HG02759 (cell line): ENCODE measurements at regions not wholly inside any gene's neighbourhood (a gene's known extent, or its start where the extent isn't known, plus 50 kb on each side); places are given as distances from the start of the nearest gene placed in this dataset.
"Not testable (repeated sequence)": the region's sequence is repeated elsewhere in the genome, so short reads cannot be mapped to it uniquely, and the experiment has no call there.

Source experiments
- ATAC-seq: cut with Tn5 transposase; IDR thresholded peaks from one replicate; pipeline ENCODE4 v1.9.1; 2021; ENCODE audit warnings: mild to moderate bottlenecking, moderate library complexity; ENCODE audit not compliant: unreplicated experiment

GRCh38 chr6:16041327-16041726 lies 87.6 kb upstream of the MYLIP start:
- ATAC-seq, result no peak

- no peak for ATAC-seq
Measured at GRCh38 chr6:16040628-16040974, 88.3 kb upstream of the MYLIP start.

DNA sequence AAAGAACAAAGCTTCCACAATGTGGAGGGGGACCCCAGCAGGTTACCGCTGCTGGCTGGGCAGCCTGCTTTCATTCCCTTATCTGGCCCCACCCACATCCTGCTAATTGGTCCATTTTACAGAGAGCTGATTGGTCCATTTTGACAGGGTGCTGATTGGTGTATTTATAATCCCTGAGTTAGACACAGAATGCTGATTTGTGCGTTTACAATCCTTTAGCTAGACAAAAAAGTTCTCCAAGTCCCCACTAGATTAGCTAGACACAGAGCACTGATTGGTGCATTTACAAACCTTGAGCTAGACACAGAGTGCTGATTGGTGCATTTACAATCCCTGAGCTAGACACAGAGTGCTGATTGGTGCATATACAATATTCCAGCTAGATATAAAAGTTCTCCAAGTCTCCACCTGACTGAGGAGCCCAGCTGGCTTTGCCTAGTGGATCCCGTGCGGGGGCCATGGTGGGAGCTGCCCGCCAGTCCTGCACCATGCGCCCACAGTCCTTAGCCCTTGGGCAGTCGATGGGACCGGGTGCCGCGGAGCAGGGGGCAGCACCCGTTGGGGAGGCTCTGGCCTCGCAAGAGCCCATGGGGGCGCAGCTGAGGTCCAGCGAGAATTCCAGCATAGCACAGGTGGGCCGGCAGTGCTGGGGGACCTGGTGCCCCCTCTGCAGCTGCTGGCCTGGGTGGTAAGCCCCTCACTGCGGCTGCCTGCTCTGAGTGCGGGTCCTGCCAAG lies 88.8 kb upstream of the MYLIP start:
- not testable (repeated sequence) for ATAC-seq

GRCh38 chr6:16038938-16039337 lies 89.9 kb upstream of the MYLIP start:
- ATAC-seq, result no peak

- no peak for ATAC-seq
Measured at GRCh38 chr6:16035488-16036080, 93.3 kb upstream of the MYLIP start.

- ATAC-seq, result no peak
Measured at GRCh38 chr6:16033214-16033613, 95.7 kb upstream of the MYLIP start.

GRCh38 chr6:16031278-16031981 lies 97.5 kb upstream of the MYLIP start:
- ATAC-seq, result no peak

GRCh38 chr6:16028966-16029365 lies 99.9 kb upstream of the MYLIP start:
- ATAC-seq, result no peak

- no peak for ATAC-seq
Measured at GRCh38 chr6:16020259-16020658, 108.6 kb upstream of the MYLIP start.

DNA sequence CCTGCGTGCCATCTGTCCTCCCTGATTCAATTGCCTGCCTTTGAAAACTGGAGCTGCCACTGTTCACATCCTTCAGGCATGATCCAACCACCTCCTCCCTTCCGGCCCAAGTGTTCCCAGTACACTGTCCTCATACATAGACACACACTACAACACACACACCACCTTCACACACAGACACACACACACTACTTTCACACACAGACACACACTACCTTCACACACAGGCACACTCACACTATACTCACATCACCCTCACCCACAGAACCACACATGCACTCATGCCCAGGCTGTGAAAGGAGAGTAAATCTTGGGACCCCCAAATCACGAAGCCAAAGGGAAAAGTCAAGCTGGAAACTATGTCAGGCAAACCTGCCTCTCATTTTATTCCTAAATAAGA lies 109.4 kb upstream of the MYLIP start:
- no peak for ATAC-seq

GRCh38 chr6:16018626-16019025 lies 110.3 kb upstream of the MYLIP start:
- ATAC-seq, result no peak

GRCh38 chr6:16014325-16014724 lies 114.6 kb upstream of the MYLIP start:
- not testable (repeated sequence) for ATAC-seq

DNA sequence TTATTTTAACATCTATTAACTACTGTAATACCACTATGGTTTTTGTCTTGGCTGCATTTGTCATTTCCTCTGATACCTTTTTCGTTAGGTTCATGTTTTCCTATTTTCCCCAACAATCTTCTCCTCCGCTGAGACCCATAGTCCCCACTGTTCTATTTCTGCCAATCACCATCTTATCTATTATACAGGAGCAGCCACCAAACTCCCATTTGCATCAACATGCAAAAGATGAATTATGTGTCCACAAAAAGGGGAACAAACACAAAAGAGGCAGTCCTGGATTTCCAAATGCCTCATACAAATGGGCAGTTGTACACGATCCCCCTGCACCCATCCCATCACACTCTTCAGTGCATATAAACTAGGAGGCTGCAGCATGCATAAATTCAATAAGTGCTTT lies 121.7 kb upstream of the MYLIP start:
- no peak for ATAC-seq

- no peak for ATAC-seq
Measured at GRCh38 chr6:16006681-16007080, 122.2 kb upstream of the MYLIP start.

GRCh38 chr6:16004934-16005679 lies 123.8 kb upstream of the MYLIP start:
- ATAC-seq, result no peak

DNA sequence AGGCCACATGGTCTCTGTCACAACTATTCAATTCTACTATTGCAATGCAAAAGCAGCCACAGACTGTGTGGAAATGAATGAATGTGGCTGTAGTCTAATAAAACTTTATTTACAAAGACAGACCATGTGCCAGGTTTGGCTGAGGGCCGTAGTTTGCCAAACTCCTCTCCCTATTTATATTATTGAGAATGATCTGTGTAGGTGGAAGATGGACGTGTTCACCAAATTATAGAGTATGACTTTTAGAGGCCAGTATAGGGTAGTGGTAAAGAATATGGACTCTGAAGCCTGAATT lies 125.7 kb upstream of the MYLIP start:
- no peak for ATAC-seq

DNA sequence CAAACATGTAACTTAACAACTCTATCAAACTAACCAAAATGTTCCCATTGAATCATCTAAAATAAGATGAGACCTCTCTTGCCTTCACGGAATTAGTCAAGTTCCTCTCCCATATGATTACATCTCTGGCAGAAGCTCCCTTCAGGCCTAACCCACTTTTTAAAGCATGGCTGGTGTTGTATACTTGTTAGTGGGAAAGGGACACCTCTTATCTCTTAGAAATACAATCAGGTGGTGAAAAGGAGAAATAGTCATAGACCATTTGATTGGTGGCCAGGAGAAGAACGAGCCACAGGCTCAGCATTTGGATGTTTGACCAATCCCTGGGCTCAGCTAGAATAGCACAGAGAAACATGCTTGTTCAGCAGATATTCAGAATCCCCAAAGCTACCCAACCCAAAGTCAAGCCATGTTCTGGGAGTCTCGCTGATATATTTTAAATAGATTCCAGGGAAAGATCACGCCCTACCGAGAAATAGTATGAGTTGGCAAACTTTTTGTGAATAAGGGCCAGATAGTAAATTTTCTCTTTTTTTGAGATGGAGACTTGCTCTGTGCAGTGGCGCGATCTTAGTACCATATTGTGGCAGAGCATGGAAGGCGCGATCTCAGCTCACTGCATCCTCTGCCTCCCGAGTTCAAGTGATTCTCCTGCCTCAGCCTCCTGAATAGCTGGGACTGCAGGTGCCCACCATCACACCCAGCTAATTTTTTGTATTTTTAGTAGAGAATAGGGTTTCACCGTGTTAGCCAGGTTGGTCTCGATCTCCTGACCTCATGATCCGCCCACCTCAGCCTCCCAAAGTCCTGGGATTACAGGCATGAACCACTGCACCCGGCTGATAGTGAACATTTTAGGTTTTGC lies 126.3 kb upstream of the MYLIP start:
- no peak for ATAC-seq

GRCh38 chr6:16001158-16001557 lies 127.7 kb upstream of the MYLIP start:
- no peak for ATAC-seq

DNA sequence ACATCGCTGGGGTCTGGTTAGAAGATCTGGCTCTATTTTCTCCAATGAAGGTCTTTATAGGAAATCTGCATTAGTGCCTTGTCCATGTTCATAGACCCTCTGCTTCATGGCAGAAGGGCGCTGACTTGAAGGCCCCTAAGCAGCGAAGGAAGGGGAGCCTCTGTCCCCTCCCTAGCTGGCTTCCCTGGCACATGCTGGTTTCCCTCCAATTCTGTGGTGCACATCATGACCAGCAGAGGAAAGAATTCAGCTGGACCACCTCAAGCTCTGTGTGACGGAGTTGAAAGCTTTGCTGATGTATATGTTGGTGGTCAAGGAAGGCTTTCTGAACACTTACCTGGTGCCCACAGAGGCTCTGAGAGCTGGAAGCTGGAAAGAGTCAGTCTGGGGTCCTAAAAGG lies 129.7 kb upstream of the MYLIP start:
- no peak for ATAC-seq

DNA sequence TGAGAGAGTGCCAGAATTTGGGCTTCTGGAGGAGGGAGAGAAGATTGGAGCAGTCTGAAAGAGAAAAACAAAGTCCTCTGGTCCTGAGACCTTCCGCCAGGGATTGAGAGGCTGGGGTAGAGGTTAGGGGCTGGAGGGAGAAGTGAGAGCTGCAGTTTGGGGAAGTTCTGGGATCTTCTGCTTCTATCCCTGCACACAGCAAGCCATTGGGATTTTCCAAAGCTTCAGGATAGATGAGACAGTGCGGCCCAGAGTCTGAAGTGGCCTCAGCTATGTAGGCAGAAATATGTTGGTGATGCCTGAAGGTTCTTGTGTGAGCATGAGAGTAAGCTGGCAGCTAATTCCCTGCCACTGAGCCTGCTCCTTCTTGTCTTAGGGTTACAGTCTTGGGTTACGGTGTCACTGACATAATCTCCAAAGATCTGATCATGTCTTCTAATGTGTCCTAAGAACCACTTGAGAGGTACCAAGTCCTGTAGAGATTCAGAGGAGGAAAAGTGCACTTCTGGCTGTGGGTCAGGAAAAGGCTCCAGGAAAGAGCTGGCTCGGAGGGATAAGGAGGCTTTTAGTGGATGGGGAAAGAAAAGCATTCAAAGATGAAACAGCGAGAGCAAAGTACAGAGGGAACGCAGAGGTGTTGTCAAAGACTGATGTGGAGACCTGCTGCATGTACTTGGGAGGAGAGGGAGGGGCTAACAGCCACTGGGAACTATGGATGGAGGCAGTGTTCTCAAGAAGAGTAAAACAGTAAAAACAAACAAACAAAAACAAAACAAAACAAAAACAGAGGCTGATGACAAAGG lies 131.1 kb upstream of the MYLIP start:
- no peak for ATAC-seq
